HG03066 (cell line): ENCODE measurements at regions not wholly inside any gene's neighbourhood (a gene's known extent, or its start where the extent isn't known, plus 50 kb on each side); places are given as distances from the start of the nearest gene placed in this dataset.

ENCODE experiments used
- ATAC-seq: cut with Tn5 transposase; IDR thresholded peaks from one replicate; pipeline ENCODE4 v1.9.1; 2021; ENCODE audit warnings: low read depth; ENCODE audit not compliant: unreplicated experiment

GRCh38 chr2:236671896-236672562 lies 102.4 kb downstream of the ACKR3 start:
- no peak for ATAC-seq

GRCh38 chr2:236672606-236673005 lies 103.0 kb downstream of the ACKR3 start:
- ATAC-seq: no peak

GRCh38 chr2:236673126-236673822 lies 103.6 kb downstream of the ACKR3 start:
- ATAC-seq: no peak

- ATAC-seq: no peak
Observed at GRCh38 chr2:236673823-236674185, 104.2 kb downstream of the ACKR3 start.

- ATAC-seq: no peak
Observed at GRCh38 chr2:236674238-236674637, 104.6 kb downstream of the ACKR3 start.

- no peak for ATAC-seq
Observed at GRCh38 chr2:236674646-236675045, 105.0 kb downstream of the ACKR3 start.

- no peak for ATAC-seq
Observed at GRCh38 chr2:236675051-236675450, 105.4 kb downstream of the ACKR3 start.

- no peak for ATAC-seq
Observed at GRCh38 chr2:236675526-236675925, 105.9 kb downstream of the ACKR3 start.

- no peak for ATAC-seq
Observed at GRCh38 chr2:236676136-236676873, 106.7 kb downstream of the ACKR3 start.

GRCh38 chr2:236677368-236677767 lies 107.7 kb downstream of the ACKR3 start:
- no peak for ATAC-seq

GRCh38 chr2:236678307-236678975 lies 108.8 kb downstream of the ACKR3 start:
- no peak for ATAC-seq

GRCh38 chr2:236679884-236680860 lies 110.5 kb downstream of the ACKR3 start:
- no peak for ATAC-seq

GRCh38 chr2:236682651-236683422 lies 113.2 kb downstream of the ACKR3 start:
- no peak for ATAC-seq

GRCh38 chr2:236684504-236685256 lies 115.1 kb downstream of the ACKR3 start:
- no peak for ATAC-seq

GRCh38 chr2:236685361-236685760 lies 115.7 kb downstream of the ACKR3 start:
- ATAC-seq: no peak

GRCh38 chr2:236685979-236686520 lies 116.4 kb downstream of the ACKR3 start:
- ATAC-seq: no peak

- ATAC-seq: no peak
Observed at GRCh38 chr2:236686561-236686960, 116.9 kb downstream of the ACKR3 start.

GRCh38 chr2:236687296-236687965 lies 117.8 kb downstream of the ACKR3 start:
- no peak for ATAC-seq
